GM12892 (cell line): ENCODE measurements at regions not wholly inside any gene's neighbourhood (a gene's known extent, or its start where the extent isn't known, plus 50 kb on each side); places are given as distances from the start of the nearest gene placed in this dataset.
"Not testable (repeated sequence)": the region's sequence is repeated elsewhere in the genome, so short reads cannot be mapped to it uniquely, and the experiment has no call there.

Experiments used
- DNase-seq: peaks from one replicate; pipeline ENCODE4 v3.0.0; 2011; ENCODE audit not compliant: insufficient read length
- FAIRE-seq: peaks from 2 replicates; lab custom pipeline; 2011; peaks lifted over from hg19 to GRCh38; lab: Jason Lieb, UNC
- POLR2A ChIP-seq: IDR thresholded peaks from 2 replicates; pipeline ENCODE4 v1.6.1; 2011; ENCODE audit warnings: low read depth, low read length, control low read depth
- POLR2AphosphoS5 ChIP-seq: IDR thresholded peaks from 2 replicates; pipeline ENCODE4 v1.6.1; 2011; ENCODE audit warnings: low read depth, low read length, control low read depth
- TAF1 ChIP-seq: IDR thresholded peaks from 2 replicates; pipeline ENCODE4 v1.6.1; 2011; ENCODE audit warnings: low read depth, mild to moderate bottlenecking, control low read depth, low read length, borderline replicate concordance

GRCh38 chr6:135129136-135129856 is 51.8 kb upstream of the MYB start:
- TF ChIP-seq POLR2AphosphoS5 (no peak), POLR2A (no peak), TAF1 (no peak)
- peak; percentile 48 for FAIRE-seq
- no peak for DNase-seq

- FAIRE-seq = peak; percentile 95
- no peak for TF ChIP-seq POLR2A
- TF ChIP-seq TAF1 = no peak
- no peak for TF ChIP-seq POLR2AphosphoS5
- no peak for DNase-seq
Measured at GRCh38 chr6:135128268-135128914, 52.7 kb upstream of the MYB start.

GRCh38 chr6:135126729-135127128 is 54.4 kb upstream of the MYB start:
- DNase-seq = no peak
- TF ChIP-seq POLR2AphosphoS5 = no peak
- TF ChIP-seq TAF1 = no peak
- TF ChIP-seq POLR2A = no peak
- no peak for FAIRE-seq

GRCh38 chr6:135126034-135126433 is 55.1 kb upstream of the MYB start:
- DNase-seq (no peak), FAIRE-seq (no peak)
- TF ChIP-seq POLR2AphosphoS5 (no peak), TAF1 (no peak), POLR2A (no peak)

- DNase-seq = no peak
- no peak for TF ChIP-seq TAF1
- TF ChIP-seq POLR2A = no peak
- no peak for TF ChIP-seq POLR2AphosphoS5
- no peak for FAIRE-seq
Measured at GRCh38 chr6:135121434-135121833, 59.7 kb upstream of the MYB start.

- DNase-seq = no peak
- TF ChIP-seq POLR2A = no peak
- TF ChIP-seq TAF1 = no peak
- TF ChIP-seq POLR2AphosphoS5 = no peak
- FAIRE-seq = no peak
Measured at GRCh38 chr6:135118134-135118730, 62.9 kb upstream of the MYB start.

GRCh38 chr6:135117413-135117968 is 62.9 kb upstream of the HBS1L start:
- DNase-seq = no peak
- peak; percentile 73 for FAIRE-seq
- TF ChIP-seq POLR2A (no peak), POLR2AphosphoS5 (no peak), TAF1 (no peak)

- no peak for TF ChIP-seq POLR2AphosphoS5
- no peak for TF ChIP-seq TAF1
- TF ChIP-seq POLR2A = no peak
- no peak for DNase-seq
- no peak for FAIRE-seq
Measured at GRCh38 chr6:135116571-135116970, 61.9 kb upstream of the HBS1L start.

- FAIRE-seq (no peak), DNase-seq (no peak)
- TF ChIP-seq POLR2AphosphoS5 (no peak), TAF1 (no peak), POLR2A (no peak)
Measured at GRCh38 chr6:135115834-135116233, 61.2 kb upstream of the HBS1L start.

- TF ChIP-seq POLR2AphosphoS5 = no peak
- no peak for TF ChIP-seq POLR2A
- TF ChIP-seq TAF1 = no peak
- FAIRE-seq = peak; percentile 17
- DNase-seq = no peak
Measured at GRCh38 chr6:135115411-135115810, 60.8 kb upstream of the HBS1L start.

- FAIRE-seq = peak; percentile 92
- TF ChIP-seq TAF1 (no peak), POLR2A (no peak)
- no peak for DNase-seq
Measured at GRCh38 chr6:135114355-135115145, 59.9 kb upstream of the HBS1L start.

GRCh38 chr6:135113860-135114259 is 59.2 kb upstream of the HBS1L start:
- TF ChIP-seq TAF1 = no peak
- FAIRE-seq = no peak

GRCh38 chr6:135112951-135113350 is 58.3 kb upstream of the HBS1L start:
- not testable (repeated sequence) for DNase-seq, FAIRE-seq

More at GRCh38 chr6:135113860-135114259, 59.2 kb upstream of the HBS1L start:
- no peak for DNase-seq

GRCh38 chr6:135110261-135110781 is 55.7 kb upstream of the HBS1L start:
- FAIRE-seq = peak; percentile 21
- DNase-seq = not testable (repeated sequence)
